Activated CD4-positive, alpha-beta T cell treated with anti-CD3 and anti-CD28 coated beads, Interleukin-10, Interleukin-2, amounts not matched to agents 100 ng/mL and 50 ng/mL, durations not matched to agents 16 hours and 8 hours (primary cell): ENCODE measurements at regions not wholly inside any gene's neighbourhood (a gene's known extent, or its start where the extent isn't known, plus 50 kb on each side); places are given as distances from the start of the nearest gene placed in this dataset.
"Not testable (repeated sequence)": the region's sequence is repeated elsewhere in the genome, so short reads cannot be mapped to it uniquely, and the experiment has no call there.

ENCODE experiments used
- DNase-seq: peaks from one replicate; pipeline ENCODE4 v3.0.0-alpha.2; 2020

DNA sequence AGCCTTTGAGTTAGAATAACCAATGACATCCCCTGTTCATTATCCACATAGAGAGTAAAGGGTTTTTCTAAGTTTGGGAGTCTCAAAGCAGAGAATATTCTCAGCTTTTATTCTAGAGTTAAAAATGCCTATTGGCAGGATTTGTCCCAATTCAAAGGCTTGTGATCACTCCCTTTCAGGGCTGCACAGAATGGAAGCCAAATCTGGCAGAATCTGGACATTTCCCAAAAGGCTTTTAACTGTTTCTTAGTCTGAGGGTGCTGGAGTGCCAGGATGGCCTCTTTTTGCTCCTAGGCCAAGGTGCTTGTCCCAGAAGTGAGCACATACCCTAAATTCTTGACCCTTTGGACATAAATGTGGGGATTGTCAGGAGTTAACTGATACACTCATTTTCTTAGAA is 556.6 kb downstream of the DOK5 start:
- DNase-seq, result no peak

DNA sequence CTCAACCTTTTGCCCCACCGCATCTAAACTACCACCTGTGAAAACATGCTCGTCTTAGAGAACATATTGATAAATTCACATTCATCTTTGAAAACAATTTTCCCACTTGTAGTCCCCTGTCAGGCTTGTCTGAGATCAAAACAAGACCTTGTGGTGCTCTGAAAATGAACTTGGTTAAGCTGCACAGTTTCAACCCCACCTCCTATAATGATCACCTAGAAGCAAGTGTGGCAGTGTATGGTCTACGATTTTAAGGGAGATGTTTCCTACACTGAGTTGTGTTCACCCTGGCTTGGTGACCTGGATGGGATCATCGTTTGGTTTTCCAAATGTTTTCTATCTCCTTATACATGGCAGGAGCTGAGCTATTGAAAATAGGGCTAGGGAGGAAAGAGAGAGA is 539.4 kb downstream of the DOK5 start:
- no peak for DNase-seq

DNA sequence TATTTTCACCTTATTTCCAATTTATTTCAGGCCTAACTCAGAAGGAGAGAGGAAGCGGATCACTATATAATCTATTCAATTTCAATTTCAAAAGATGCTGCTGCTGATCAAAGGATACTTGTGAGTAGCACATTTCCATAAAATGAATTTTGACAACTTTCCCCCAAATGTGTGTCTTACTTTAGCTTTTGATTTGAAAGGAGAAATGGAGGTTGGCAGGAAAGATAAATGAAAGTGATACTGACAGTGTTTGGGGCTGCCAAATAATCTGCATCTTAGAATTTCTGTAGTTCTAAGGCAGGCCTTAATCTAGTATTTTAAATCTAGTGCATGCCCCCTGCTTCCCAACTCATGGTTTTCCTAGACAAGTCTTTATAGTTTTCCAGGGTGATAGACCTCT is 535.4 kb downstream of the DOK5 start:
- DNase-seq, result no peak

DNA sequence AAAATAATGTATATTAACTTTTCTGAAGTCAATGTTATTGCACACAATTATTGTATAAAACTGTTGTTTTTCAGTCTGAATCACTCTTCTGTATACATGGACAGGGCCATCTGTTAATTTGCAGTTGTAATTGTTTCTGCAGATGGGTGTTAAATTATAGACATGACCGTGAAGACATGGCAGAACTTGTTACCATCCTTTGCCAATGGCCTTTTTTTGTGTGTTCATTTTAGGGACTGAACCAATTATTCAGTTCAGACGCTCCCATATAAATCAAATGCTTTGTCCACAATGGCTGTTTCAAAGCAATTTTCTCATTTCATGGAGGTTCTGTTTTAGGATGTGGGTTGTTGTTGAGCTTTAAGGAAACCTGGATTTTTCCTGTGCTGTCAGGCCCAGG is 533.7 kb downstream of the DOK5 start:
- DNase-seq, result no peak

DNA sequence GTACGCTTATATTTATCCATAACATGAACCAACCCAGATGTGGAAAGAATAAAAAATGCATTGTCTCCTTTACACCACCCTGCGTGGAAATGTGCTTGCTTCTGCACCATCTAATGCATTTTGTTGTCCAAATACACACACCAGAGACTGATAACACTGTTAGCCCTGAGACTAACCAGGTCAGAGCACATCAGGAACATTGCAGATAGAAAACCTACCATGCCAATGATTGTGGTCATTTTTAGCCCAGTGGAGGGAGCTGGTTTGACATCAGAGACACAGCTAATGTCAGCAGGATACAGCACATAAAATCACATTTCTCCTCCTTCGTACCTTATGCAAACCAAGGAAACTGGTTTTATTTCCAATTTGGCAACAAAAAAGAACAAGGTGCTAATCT is 528.7 kb downstream of the DOK5 start:
- no peak for DNase-seq

DNA sequence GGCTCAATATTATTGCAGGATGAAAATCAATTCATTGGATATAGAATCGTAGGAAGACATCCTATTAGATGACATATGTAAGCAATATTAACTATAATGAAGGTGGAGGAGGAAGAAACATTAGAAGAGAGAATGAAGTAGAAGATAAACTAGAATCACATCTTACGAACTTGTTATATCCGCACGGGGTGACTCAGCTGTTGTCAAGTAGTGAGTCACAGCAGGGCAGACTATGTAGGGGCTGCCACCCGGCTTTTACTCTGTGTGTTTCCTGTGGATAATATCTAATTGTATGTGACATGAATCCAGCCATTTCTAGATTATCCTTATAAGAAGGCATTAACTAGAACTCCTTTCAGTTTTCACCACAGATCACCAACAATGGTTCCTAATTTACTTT is 520.2 kb downstream of the DOK5 start:
- DNase-seq, result no peak

DNA sequence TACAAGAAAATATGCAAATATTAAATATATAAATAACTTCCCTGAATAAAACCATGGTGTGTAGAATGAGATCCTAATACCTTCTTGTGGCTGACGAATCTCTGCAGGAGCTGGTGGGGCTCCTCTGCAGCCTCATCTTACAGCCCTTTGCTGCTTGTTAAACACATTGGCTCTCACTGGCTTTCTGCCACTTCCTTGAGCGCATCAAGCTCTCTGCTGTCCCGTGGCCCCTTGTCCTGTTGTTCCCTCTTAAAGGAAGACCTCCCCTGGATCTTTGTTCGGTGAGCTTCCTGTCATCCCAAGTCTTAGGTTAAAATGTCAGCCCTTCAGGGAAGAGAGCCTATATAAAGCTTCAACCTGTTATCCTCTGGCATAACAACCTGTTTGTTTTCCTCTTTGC is 519.6 kb downstream of the DOK5 start:
- DNase-seq, result no peak

DNA sequence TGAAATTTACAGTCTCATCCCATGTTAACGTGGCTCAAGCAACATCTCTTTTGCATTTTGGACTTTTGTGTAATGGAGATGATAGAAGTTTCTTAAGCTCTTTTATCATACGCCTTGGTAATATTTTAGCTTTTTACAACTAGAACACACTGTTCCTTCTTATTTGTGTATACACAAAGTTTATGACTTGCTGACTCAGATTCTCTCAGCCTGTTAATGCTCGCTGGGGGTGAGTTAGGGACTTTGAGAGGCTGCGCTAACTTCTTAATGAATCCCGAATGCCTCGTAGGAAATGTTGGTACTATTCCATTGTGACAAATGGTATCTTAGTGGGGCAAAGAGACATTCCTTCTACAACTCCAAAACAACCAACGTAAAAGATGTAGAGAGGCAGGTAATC is 509.7 kb downstream of the DOK5 start:
- no peak for DNase-seq

DNA sequence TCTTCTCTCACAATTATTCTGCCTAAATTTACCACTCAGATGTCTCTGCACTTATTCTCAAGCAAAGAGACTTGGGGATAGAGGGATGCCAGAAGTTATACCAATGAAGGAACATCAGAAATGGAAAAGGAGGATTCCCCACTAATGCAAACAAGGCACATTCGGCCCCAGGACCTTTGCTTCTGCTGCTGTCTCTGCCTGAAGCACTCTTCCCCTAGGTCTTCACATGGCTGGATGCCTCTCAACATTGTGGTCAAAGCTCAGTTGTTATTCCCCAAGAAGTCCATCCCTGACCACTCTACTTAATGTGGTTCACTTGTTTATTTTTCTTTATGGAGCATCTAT is 508.7 kb downstream of the DOK5 start:
- no peak for DNase-seq

DNA sequence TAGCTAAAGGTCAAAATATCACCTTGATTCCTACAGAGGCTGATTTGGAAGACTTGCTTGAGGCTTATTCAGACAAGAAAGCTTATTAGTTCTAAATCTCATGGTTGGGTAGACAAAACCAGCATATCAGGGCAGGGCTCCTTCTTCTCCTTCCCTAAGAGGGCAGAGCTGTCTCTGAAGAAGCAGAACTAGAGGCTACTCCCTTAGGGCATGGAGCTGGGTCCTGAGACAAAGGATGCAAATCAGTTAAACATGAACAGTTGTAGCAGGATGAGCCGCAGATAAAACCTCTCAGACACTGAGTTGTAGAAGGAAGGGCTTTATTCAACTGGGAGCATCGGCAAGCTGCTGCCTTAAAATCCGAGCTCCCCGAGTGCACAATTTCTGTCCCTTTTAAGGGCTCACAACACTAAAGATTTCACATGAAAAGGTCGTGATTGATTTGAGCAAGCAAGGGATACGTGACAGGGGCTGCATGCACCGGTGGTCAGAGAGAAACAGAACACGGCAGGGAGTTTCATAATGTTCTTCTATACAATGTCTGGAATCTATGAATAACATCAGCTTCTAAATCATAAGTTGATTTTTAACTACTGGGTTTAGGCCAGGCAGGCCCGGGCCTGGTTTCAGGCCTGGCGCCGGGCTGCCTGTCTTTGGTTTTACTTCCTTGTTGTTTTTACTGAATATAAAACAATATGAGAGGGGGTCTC is 508.2 kb downstream of the DOK5 start:
- DNase-seq, result not testable (repeated sequence)

DNA sequence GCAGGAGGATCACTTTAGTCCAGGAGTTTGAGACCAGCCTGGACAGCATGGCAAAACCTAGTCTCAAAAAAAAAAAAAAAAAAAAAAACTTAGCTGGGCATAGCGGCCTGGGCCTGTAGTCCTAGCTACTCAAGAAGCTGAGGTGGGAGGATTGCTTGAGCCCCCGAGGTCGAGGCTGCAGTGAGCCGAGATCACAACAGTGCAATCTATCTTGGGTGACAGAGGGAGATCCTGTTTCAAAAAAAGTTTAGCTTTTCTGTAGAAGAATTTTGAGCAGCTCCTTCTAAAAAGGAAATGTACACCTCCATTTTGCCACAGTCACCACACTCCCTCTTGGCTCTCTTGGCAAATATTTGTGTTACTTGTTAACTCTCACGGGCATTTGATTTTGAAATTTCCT is 505.8 kb downstream of the DOK5 start:
- DNase-seq, result no peak

DNA sequence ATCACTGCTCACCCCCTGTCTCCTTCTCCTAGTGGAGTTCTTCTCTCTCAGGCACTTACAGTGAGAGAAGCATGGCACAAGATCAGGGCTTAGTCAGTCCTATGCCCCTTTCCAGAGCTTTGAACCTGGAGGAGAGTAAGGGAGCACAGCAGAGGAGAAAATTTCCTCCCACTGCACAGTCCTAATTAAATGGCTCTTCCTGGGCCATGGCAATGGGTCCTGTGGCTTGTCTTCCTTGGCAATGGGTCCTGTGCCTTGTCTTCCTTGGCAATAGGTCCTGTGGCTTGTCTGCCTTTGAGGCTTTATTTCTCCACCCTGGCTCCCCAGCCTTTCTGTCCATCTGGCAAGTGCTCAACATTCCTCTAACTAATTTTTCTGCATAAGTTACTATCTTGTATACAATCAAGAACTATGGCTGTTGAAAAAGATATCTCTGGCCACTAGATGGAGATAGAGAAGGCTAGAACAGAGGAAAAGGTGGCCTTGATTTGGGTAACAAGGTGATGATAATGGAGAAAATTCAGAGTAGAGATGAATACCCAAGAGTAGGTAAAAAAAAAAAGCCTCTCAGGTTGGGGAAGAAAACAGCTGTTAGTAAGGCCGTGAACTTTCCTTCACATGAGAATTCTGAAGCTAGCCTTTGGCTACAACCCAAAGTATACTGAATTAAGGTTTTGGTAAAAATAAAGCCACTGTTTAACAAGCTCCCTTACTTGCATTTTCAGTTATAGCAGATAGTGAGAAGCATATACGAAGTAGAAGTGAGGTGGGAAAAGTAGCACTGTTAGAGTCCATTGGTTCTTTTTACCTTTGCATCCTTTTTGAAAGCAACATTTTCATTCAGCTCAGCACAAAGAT is 504.9 kb downstream of the DOK5 start:
- DNase-seq, result no peak

DNA sequence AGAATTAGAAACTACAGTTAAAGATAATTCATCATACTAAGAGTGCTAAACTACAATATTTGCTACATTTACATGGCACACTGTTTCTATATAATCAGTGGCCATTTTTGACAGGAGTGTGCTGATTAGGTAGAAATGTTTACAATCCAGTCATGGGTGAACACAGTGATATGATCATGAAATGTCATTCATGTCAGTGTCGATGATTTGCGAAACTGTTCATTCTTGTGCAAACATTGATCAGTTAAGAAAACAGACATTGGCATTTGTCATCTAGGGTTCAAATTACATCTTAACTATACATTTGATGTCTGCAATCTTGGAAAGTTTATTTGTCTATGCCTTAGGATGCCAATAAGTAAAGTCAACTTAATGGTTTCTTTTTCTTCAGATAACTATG is 474.9 kb downstream of the DOK5 start:
- DNase-seq, result no peak

DNA sequence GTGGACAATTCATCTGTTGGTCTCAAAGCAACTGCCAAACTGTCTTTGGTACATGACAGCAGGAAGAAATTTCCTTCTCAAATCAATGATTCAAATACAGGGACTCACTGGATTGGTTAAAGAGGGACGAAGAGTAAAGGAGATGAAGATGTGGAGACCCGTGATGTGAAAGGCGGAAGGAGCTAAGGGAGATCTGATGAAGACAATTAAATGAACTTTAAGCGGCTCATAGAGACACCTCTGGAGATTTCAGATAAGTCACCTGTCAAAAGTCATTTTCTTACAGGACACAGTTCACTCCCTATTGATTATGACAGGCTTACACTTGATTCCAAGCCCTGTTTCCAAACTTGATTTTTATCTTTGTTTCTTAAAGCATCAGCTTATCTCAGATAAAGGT is 466.3 kb downstream of the DOK5 start:
- DNase-seq, result no peak

DNA sequence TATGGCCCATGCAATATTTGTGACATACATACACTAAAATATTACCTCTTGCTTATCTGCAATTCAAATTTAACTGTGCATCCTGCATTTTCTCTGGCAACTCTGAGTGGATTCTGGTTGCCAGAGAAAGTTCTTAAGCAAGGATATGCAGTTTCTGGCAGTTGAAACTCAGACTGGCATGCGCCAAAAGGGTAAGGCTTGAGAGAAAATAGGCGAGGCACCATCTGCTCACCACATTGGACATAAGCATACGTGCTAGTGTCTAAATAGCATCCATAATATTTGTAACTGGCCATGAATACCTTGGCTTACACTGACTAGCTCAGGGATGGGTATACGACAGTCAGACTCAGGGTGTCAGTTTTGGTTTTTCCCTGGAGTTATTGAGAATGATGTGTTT is 465.1 kb downstream of the DOK5 start:
- DNase-seq, result no peak

DNA sequence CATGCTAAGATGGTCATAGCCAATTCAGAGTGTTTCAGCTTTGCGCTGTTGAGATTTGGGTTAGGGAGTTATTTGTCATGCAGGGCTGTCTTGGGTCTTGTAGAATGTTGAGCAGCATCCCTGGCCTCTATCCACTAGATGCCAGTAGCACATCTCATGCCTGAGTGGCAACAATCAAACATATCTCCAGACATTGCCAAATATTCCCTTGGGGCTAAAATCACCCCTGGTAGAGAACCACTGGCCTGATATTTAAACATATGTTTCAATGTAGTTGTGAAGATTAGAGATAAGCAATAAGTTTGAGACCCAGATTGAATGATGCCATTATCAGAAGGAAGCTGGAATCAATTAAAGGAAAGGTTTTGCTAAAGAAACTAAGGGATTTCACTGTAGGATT is 463.3 kb downstream of the DOK5 start:
- no peak for DNase-seq

DNA sequence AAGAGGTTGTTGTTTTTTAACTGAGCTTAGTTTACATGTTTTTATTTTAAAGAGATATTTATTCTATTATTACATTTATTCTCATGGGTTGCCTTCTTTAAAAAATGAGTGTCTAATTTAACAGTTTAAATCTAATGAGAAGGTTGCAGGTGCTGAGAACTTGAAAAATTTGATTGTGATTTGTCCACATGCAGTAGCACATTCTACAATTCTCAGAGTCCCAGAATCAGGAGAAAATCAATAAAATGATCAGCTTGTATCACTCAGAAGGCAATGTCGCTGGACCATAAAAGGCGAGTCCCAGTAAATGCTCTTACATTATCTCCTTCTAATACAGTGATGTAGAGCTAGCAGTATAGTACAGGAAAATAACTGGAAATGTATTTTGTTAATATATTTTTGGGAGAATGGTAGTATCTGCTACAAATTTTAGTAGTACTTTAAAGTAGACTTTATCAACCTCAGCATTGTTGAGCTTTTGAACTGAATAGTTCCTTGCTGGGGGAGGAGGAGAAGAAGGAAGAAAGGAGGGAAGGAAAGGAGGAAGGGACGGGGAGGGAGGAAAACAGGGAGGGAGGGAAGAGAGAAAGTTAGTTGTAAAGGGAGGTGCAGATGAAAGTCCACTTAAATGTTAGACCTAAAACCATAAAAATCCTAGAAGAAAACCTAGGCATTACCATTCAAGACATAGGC is 458.0 kb downstream of the DOK5 start:
- DNase-seq, result no peak

DNA sequence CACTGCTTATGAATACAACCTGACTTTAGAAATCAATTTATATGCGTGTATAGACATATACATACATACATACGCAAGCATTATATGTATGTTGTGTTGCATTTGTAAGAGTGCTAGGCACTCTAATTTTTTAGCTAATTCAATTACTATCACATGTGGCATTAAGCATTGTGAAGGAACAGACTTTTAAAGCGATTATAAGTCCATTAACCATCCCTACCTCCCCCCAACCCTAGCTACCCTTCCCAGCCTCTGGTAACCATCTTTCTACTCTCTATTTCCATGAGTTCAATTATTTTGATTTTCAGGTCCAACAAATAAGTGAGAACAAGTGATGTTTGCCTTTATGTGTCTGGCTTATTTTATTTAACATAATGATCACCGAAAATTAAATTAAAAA is 453.8 kb downstream of the DOK5 start:
- no peak for DNase-seq

DNA sequence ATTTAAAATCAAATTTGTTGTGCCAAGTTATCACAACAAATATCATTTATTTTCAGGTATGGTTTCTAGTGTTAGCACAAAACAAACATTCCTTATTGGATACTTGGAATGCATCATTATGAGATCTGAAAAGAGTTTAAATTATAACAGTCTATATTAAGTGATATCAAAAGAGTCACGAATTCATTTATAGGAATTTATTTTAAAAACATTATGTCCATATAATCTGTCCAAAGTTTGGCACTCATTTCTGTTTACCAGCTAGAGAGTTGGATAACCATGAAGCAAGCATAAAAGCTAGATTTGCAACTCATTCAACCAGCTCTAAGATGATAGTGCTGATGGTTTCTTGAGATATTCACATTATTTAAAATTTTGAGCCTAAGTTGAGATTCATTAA is 453.2 kb downstream of the DOK5 start:
- no peak for DNase-seq

DNA sequence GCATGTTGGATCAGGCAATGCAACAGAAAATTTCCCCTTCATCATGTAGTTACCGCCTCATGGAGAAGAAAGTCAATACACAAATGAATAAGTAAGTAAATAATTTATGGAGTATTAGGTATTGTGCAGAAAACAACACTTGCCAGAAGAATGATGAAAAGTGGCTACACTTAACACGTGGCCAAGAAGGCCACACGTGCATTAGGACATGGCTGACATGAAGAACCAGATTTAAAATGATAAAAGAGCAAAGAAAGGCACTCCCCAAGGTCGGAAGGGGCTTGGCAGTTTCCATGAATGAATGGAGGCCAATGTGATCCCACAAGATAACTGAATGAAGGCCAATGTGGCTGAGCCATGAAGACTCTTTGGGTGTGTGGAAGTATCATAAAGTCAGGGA is 447.2 kb downstream of the DOK5 start:
- DNase-seq, result no peak

DNA sequence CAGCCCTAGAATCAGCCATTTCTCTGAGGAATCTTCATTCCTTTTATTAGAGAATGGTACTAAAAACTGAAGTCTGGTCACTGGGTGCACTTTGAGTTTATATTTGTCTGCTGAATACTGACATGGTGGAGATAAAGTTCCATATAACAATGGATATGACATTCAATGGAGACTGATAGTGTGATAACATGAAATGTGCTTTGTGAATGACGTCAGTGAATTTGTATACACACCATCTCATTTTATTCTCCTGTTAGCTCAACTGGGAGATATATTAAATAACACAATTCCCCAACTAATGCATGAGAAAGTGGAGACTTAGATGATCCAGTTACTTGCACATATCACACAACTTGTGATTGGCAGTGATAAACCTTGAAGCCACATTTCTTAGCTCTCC is 446.7 kb downstream of the DOK5 start:
- DNase-seq, result no peak

DNA sequence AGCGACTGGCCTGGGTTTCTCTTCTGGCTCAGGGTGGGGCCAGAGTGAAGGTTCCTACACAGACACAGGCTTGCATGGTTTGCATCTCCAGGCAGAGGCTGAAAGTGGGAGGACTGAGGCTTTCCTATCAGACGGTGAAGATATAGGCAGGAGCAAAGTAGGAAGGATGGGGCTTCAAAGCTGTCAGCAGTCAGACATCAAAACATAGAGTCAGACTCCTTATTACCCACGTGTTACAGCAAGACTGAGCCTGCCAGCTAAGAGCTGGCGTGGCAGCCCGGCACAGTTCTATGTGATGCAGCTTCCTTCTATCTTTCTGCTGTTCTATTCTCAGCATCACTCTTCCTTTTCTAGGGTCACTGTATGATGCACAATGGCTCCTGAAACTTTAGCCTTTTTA is 445.1 kb downstream of the DOK5 start:
- DNase-seq, result no peak

DNA sequence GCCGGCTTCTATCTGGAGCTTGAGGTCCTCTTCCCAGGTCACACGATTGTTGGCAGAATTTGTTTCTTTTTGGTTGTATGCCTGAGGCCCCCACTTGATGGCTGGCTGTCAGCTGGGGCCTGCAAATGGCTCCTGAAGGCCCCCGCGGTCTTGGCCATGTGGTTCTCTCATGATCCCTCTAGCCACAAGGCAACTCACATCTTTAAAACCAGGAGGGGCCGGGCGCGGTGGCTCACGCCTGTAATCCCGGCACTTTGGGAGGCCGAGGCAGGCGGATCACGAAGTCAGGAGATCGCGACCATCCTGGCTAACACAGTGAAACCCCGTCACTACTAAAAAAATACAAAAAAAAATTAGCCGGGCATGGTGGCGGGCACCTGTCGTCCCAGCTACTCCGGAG is 443.6 kb downstream of the DOK5 start:
- DNase-seq, result not testable (repeated sequence)

DNA sequence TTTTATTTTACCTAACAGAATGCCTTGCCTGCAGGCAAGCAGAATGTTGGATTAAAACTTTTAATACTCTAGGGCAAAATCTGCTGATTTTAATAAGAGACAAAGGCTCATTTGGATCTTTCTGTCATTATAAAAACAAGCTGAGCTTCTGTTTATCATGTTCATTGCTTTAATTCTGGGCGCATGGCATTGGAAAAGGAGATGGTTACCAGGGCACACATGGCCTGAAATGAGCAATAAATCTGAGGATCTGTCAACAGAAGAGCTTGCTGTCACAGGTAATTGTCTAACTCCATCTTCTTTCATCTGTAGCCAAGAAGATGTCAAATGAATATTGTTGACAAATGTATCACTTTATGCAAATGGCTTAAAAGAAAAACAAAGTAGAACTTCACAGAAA is 439.6 kb downstream of the DOK5 start:
- no peak for DNase-seq
